WTC11 (cell line): ENCODE measurements at regions not wholly inside any gene's neighbourhood (a gene's known extent, or its start where the extent isn't known, plus 50 kb on each side); places are given as distances from the start of the nearest gene placed in this dataset.

Experiments used
- ATAC-seq: fragments of 200-7000 bp; cut with Tn5 transposase; 2 replicates; pipeline ENCODE4 v1.10.0; 2021; ENCODE audit warnings: mild to moderate bottlenecking, moderate library complexity
- CTCF ChIA-PET: fragments of 300-600 bp; sonication (Branson Sonifier 250); formaldehyde crosslinking; loops from one replicate; lab custom pipeline; 2021; ENCODE audit warnings: antibody characterized with exemption; lab: Charles Lee
- POLR2A ChIA-PET: fragments of 350-600 bp; sonication (Branson Sonifier 250); formaldehyde crosslinking; loops from one replicate; lab custom pipeline; 2021; ENCODE audit warnings: antibody characterized with exemption; lab: Charles Lee
- DNase-seq: peaks from one replicate; pipeline ENCODE4 v3.0.0; 2021; ENCODE audit warnings: low spot score
- H3K27ac Mint-ChIP-seq: 2 replicates; pipeline ENCODE4 v1.8.0; 2021; ENCODE audit warnings: mixed read lengths
- H3K27me3 Mint-ChIP-seq: 2 replicates; pipeline ENCODE4 v1.8.0; 2021; ENCODE audit warnings: low read depth, mild to moderate bottlenecking, moderate library complexity, mixed read lengths
- H3K36me3 Mint-ChIP-seq: 2 replicates; pipeline ENCODE4 v1.8.0; 2021; ENCODE audit warnings: mixed read lengths
- H3K4me1 Mint-ChIP-seq: 2 replicates; pipeline ENCODE4 v1.8.0; 2022; ENCODE audit warnings: mixed read lengths
- H3K4me3 Mint-ChIP-seq: 2 replicates; pipeline ENCODE4 v1.8.0; 2021; ENCODE audit warnings: mild to moderate bottlenecking, moderate library complexity, mixed read lengths
- H3K9me3 Mint-ChIP-seq: 2 replicates; pipeline ENCODE4 v1.8.0; 2021; ENCODE audit warnings: mixed read lengths
- AR ChIP-seq: fragments of 250-450 bp; sonication (Bioruptor Pico); IDR thresholded peaks from 2 replicates; pipeline ENCODE4 v1.9.0; 2021; ENCODE audit warnings: mild to moderate bottlenecking
- ARID4B ChIP-seq: sonication (generic); formaldehyde crosslinking; IDR thresholded peaks from 2 replicates; pipeline ENCODE4 v1.8.0; 2023; ENCODE audit warnings: missing genetic modification reagents, mild to moderate bottlenecking, borderline replicate concordance
- CBFB ChIP-seq: sonication (generic); formaldehyde crosslinking; IDR thresholded peaks from 2 replicates; pipeline ENCODE4 v1.8.1; 2022; ENCODE audit warnings: mild to moderate bottlenecking, low read depth, missing genetic modification reagents
- CREB1 ChIP-seq: sonication (generic); formaldehyde crosslinking; IDR thresholded peaks from 2 replicates; pipeline ENCODE4 v1.8.0; 2023; ENCODE audit warnings: mild to moderate bottlenecking, missing genetic modification reagents
- GRHL2 ChIP-seq: fragments of 250-450 bp; sonication (Bioruptor Pico); IDR thresholded peaks from 2 replicates; pipeline ENCODE4 v1.8.0; 2022; ENCODE audit warnings: mild to moderate bottlenecking, moderate library complexity; ENCODE audit not compliant: insufficient replicate concordance, severe bottlenecking
- GTF2I ChIP-seq: fragments of 250-450 bp; sonication (Bioruptor Pico); conservative IDR thresholded peaks from 2 replicates; pipeline ENCODE4 v1.4.0; 2021; ENCODE audit warnings: mild to moderate bottlenecking
- HMGA2 ChIP-seq: fragments of 250-450 bp; sonication (Bioruptor Pico); IDR thresholded peaks from 2 replicates; pipeline ENCODE4 v1.4.0; 2021; ENCODE audit warnings: mild to moderate bottlenecking, moderate library complexity
- KAT7 ChIP-seq: sonication (generic); formaldehyde crosslinking; IDR thresholded peaks from 2 replicates; pipeline ENCODE4 v1.8.1; 2023; ENCODE audit warnings: missing genetic modification reagents, mild to moderate bottlenecking, borderline replicate concordance
- NR3C1 ChIP-seq: sonication (generic); formaldehyde crosslinking; conservative IDR thresholded peaks from 2 replicates; pipeline ENCODE4 v1.8.1; 2023; ENCODE audit warnings: low read depth, mild to moderate bottlenecking, missing genetic modification reagents
- SP1 ChIP-seq: sonication (generic); formaldehyde crosslinking; conservative IDR thresholded peaks from 2 replicates; pipeline ENCODE4 v1.8.1; 2022; ENCODE audit warnings: missing genetic modification reagents
- USF1 ChIP-seq: sonication (generic); formaldehyde crosslinking; IDR thresholded peaks from 2 replicates; pipeline ENCODE4 v1.8.0; 2022; ENCODE audit warnings: mild to moderate bottlenecking, missing genetic modification reagents
- ZBTB21 ChIP-seq: sonication (generic); formaldehyde crosslinking; IDR thresholded peaks from 2 replicates; pipeline ENCODE4 v1.8.1; 2023; ENCODE audit warnings: mild to moderate bottlenecking, missing genetic modification reagents, borderline replicate concordance
- ZNF396 ChIP-seq: fragments of 250-450 bp; sonication (Bioruptor Pico); IDR thresholded peaks from 2 replicates; pipeline ENCODE4 v1.8.0; 2021; ENCODE audit warnings: mild to moderate bottlenecking, moderate library complexity, borderline replicate concordance
- TF ChIP-seq, protein P1 (sequence below): sonication (generic); formaldehyde crosslinking; IDR thresholded peaks from 2 replicates; pipeline ENCODE4 v1.8.1; 2023; ENCODE audit warnings: mild to moderate bottlenecking, missing genetic modification reagents, moderate library complexity

- ATAC-seq: no peak
- Mint-ChIP-seq H3K4me3 (no peak overlapping the region), H3K36me3 (no peaks in the 10 kb centered on the region), H3K9me3 (no peaks in the 10 kb centered on the region), H3K4me1 (no peaks in the 10 kb centered on the region), H3K27me3 (no peaks in the 10 kb centered on the region), H3K27ac (no peak overlapping the region)
- no peak for DNase-seq
- POLR2A ChIA-PET: no interaction called here
- TF ChIP-seq KAT7 (CRISPR knock-in tag) (no peak), CBFB (CRISPR knock-in tag) (no peak), NR3C1 (CRISPR knock-in tag) (no peak), ARID4B (no peak), USF1 (CRISPR knock-in tag) (no peak), SP1 (CRISPR knock-in tag) (no peak)
- CTCF ChIA-PET: interaction anchor here (1.0 kb wide), 1 partner anchor 408 kb away, joined by 3 read pairs; no protein-coding TSS in a partner anchor
Observed at GRCh38 chr1:30639881-30640452, 83.4 kb downstream of the MATN1 start.

GRCh38 chr1:30638811-30639210 lies 84.6 kb downstream of the MATN1 start:
- TF ChIP-seq ZNF396 (CRISPR knock-in tag) (no peak), ZBTB21 (no peak), HMGA2 (CRISPR knock-in tag) (no peak), GTF2I (CRISPR knock-in tag) (no peak), SP1 (CRISPR knock-in tag) (no peak), CREB1 (no peak), GRHL2 (CRISPR knock-in tag) (no peak)
- Mint-ChIP-seq H3K27ac (no peak overlapping the region), H3K4me3 (no peak overlapping the region), H3K4me1 (no peaks in the 10 kb centered on the region), H3K27me3 (no peaks in the 10 kb centered on the region), H3K9me3 (no peaks in the 10 kb centered on the region), H3K36me3 (no peaks in the 10 kb centered on the region)
- POLR2A ChIA-PET: no interaction called here
- ATAC-seq: no peak
- DNase-seq: no peak
- CTCF ChIA-PET: interaction anchor here (1.0 kb wide), 1 partner anchor 406 kb away, joined by 3 read pairs; no protein-coding TSS in a partner anchor

- no peak overlapping the region for H3K27ac Mint-ChIP-seq
- H3K36me3 Mint-ChIP-seq: no peaks in the 10 kb centered on the region
- no peaks in the 10 kb centered on the region for H3K4me1 Mint-ChIP-seq
- TF ChIP-seq, protein P1, sequence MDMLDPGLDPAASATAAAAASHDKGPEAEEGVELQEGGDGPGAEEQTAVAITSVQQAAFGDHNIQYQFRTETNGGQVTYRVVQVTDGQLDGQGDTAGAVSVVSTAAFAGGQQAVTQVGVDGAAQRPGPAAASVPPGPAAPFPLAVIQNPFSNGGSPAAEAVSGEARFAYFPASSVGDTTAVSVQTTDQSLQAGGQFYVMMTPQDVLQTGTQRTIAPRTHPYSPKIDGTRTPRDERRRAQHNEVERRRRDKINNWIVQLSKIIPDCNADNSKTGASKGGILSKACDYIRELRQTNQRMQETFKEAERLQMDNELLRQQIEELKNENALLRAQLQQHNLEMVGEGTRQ: no peak
- no peak for TF ChIP-seq HMGA2 (CRISPR knock-in tag)
- no peak for TF ChIP-seq AR (CRISPR knock-in tag)
- no peaks in the 10 kb centered on the region for H3K9me3 Mint-ChIP-seq
- POLR2A ChIA-PET: no interaction called here
- ATAC-seq: no peak
- H3K27me3 Mint-ChIP-seq: no peaks in the 10 kb centered on the region
- H3K4me3 Mint-ChIP-seq: no peak overlapping the region
- DNase-seq: no peak
- CTCF ChIA-PET: no interaction called here
Observed at GRCh38 chr1:30638086-30638485, 85.3 kb downstream of the MATN1 start.
